ENCODE measurements at regions not wholly inside any gene's neighbourhood (a gene's known extent, or its start where the extent isn't known, plus 50 kb on each side); places are given as distances from the start of the nearest gene placed in this dataset.

GRCh38 chr12:42905419-42905705, 315.8 kb upstream of the PRICKLE1 start:
- ATAC-seq (no peak), DNase-seq (no peak)
- intact Hi-C loops (cut with DNase I), result no loop called here
- Histone ChIP-seq H3K4me1 (no peaks in the 10 kb centered on the region), H3K36me3 (no peaks in the 10 kb centered on the region), H3K27ac (no peak overlapping the region), H3K27me3 (ENCODE audit: low read depth) (no peaks in the 10 kb centered on the region), H3K9me3 (no peaks in the 10 kb centered on the region), H3K4me3 (no peak overlapping the region)
- TF ChIP-seq, protein P1, sequence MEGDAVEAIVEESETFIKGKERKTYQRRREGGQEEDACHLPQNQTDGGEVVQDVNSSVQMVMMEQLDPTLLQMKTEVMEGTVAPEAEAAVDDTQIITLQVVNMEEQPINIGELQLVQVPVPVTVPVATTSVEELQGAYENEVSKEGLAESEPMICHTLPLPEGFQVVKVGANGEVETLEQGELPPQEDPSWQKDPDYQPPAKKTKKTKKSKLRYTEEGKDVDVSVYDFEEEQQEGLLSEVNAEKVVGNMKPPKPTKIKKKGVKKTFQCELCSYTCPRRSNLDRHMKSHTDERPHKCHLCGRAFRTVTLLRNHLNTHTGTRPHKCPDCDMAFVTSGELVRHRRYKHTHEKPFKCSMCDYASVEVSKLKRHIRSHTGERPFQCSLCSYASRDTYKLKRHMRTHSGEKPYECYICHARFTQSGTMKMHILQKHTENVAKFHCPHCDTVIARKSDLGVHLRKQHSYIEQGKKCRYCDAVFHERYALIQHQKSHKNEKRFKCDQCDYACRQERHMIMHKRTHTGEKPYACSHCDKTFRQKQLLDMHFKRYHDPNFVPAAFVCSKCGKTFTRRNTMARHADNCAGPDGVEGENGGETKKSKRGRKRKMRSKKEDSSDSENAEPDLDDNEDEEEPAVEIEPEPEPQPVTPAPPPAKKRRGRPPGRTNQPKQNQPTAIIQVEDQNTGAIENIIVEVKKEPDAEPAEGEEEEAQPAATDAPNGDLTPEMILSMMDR (IDR thresholded peaks at IDR 0.05), result no peak

- no peak overlapping the region for H3K4me3 ChIP-seq
- H3K4me1 ChIP-seq, result no peaks in the 10 kb centered on the region
- TF ChIP-seq, protein P1 (IDR thresholded peaks at IDR 0.05), result no peak
- intact Hi-C loops (cut with DNase I), result no loop called here
- ATAC-seq (no peak), DNase-seq (no peak)
- no peaks in the 10 kb centered on the region for H3K36me3 ChIP-seq
- H3K9me3 ChIP-seq, result no peaks in the 10 kb centered on the region
- H3K27me3 ChIP-seq (ENCODE audit: low read depth), result no peaks in the 10 kb centered on the region
- no peak overlapping the region for H3K27ac ChIP-seq
These were observed 315.3 kb upstream of the PRICKLE1 start for GRCh38 chr12:42904683-42905418.

GRCh38 chr12:42903736-42904135, 314.2 kb upstream of the PRICKLE1 start:
- Histone ChIP-seq H3K4me1 (no peaks in the 10 kb centered on the region), H3K9me3 (no peaks in the 10 kb centered on the region), H3K36me3 (no peaks in the 10 kb centered on the region), H3K27ac (no peak overlapping the region), H3K4me3 (no peak overlapping the region), H3K27me3 (ENCODE audit: low read depth) (no peaks in the 10 kb centered on the region)
- TF ChIP-seq, protein P1 (IDR thresholded peaks at IDR 0.05), result no peak
- ATAC-seq, result no peak
- no peak for DNase-seq
- intact Hi-C loops (cut with DNase I), result no loop called here

DNA sequence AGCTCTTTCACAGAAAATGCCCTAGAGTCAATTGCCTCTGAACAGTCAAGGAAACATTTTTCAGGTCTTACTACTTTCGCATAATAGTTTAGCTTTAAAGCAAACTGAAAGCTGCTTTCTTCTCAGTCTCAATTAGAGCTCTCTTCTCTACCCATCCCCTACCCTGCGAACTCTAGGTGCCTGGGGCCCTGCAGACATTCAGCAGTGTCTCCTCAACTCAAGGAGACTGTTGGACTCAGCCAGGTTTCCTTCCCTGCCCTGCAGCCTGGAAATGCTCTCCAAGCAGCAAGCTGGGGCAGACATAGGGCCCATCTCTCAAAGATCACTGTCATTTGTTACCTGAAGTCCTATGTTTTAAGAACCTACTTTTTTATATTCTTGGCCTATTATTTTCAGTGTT, 312.5 kb upstream of the PRICKLE1 start:
- no peaks in the 10 kb centered on the region for H3K9me3 ChIP-seq
- no peak overlapping the region for H3K4me3 ChIP-seq
- H3K27ac ChIP-seq, result no peak overlapping the region
- no peaks in the 10 kb centered on the region for H3K4me1 ChIP-seq
- no peak for DNase-seq
- intact Hi-C loops (cut with DNase I), result no loop called here
- no peak for ATAC-seq
- H3K36me3 ChIP-seq, result no peaks in the 10 kb centered on the region
- H3K27me3 ChIP-seq (ENCODE audit: low read depth), result no peaks in the 10 kb centered on the region
- TF ChIP-seq, protein P1 (IDR thresholded peaks at IDR 0.05), result no peak

DNA sequence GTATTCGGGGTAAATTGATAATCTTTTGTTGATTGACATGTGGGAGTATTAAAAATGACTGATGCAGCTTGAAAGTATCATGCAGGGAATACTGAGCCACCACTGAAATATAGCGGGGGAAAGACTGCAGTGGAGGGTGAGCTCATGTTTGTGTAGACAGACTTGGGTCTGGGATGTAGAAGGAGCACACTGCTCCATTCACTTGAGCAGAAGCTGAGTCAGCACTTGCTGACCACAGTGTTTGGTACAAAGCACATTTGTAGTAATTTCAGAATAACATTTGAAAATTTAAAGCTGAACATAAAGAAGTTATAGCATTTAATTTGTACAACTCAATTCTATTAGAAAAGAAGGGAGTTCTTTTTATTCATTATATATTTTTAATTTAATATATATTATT, 304.3 kb upstream of the PRICKLE1 start:
- TF ChIP-seq, protein P1 (IDR thresholded peaks at IDR 0.05), result no peak
- H3K4me1 ChIP-seq, result no peaks in the 10 kb centered on the region
- no peaks in the 10 kb centered on the region for H3K9me3 ChIP-seq
- DNase-seq (no peak), ATAC-seq (no peak)
- intact Hi-C loops (cut with DNase I), result no loop called here
- H3K27ac ChIP-seq, result no peak overlapping the region
- no peak overlapping the region for H3K4me3 ChIP-seq
- H3K36me3 ChIP-seq, result no peaks in the 10 kb centered on the region
- H3K27me3 ChIP-seq (ENCODE audit: low read depth), result no peaks in the 10 kb centered on the region

Measured in lower lobe of right lung (tissue), 2 donors.